ENCODE measurements at regions not wholly inside any gene's neighbourhood (a gene's known extent, or its start where the extent isn't known, plus 50 kb on each side); places are given as distances from the start of the nearest gene placed in this dataset.

DNA sequence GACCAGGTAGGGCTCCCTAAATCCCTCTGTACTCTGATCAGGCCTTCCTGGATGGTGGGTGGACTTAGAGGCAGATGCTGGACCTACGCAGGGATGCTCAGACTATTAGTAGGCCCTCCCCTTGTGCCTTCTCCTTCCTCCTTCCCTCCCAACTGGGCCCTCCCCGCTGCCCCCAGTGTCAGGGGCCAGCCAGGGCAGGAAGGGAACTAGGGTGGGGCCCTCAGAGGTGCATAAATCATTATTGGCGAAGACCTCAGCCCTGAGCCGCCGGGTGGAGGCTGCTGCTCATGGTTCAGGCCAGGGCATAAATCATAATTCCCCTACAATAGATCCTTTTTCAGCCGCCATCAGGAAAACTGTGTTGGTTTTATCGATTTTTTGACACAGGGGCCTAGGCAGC, 81.4 kb downstream of the MRM1 start:
- no peak for TF ChIP-seq EZH2 (IDR thresholded peaks at IDR 0.05; ENCODE audit: insufficient read depth, low read length)
- TF ChIP-seq, protein P1, sequence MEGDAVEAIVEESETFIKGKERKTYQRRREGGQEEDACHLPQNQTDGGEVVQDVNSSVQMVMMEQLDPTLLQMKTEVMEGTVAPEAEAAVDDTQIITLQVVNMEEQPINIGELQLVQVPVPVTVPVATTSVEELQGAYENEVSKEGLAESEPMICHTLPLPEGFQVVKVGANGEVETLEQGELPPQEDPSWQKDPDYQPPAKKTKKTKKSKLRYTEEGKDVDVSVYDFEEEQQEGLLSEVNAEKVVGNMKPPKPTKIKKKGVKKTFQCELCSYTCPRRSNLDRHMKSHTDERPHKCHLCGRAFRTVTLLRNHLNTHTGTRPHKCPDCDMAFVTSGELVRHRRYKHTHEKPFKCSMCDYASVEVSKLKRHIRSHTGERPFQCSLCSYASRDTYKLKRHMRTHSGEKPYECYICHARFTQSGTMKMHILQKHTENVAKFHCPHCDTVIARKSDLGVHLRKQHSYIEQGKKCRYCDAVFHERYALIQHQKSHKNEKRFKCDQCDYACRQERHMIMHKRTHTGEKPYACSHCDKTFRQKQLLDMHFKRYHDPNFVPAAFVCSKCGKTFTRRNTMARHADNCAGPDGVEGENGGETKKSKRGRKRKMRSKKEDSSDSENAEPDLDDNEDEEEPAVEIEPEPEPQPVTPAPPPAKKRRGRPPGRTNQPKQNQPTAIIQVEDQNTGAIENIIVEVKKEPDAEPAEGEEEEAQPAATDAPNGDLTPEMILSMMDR (IDR thresholded peaks at IDR 0.05; ENCODE audit: insufficient read depth, low read depth, low read length): no peak
